RWPE1 (cell line): ENCODE measurements at regions not wholly inside any gene's neighbourhood (a gene's known extent, or its start where the extent isn't known, plus 50 kb on each side); places are given as distances from the start of the nearest gene placed in this dataset.

ENCODE experiments used
- CTCF ChIA-PET: fragments of 350-600 bp; sonication (Branson Sonifier 250); formaldehyde crosslinking; extraction: SDS; loops from one replicate; lab custom pipeline; 2021; lab: Yijun Ruan, JAX
- POLR2A ChIA-PET: fragments of 400-600 bp; formaldehyde crosslinking; extraction: SDS; loops from one replicate; lab custom pipeline; 2020; ENCODE audit warnings: antibody characterized with exemption; ENCODE audit not compliant: low non-redundant PET; lab: Yijun Ruan, JAX
- DNase-seq: peaks from one replicate; pipeline ENCODE4 v3.0.0; 2012; ENCODE audit warnings: low spot score
- H3K27ac ChIP-seq: fragments of 450-650 bp; 2 replicates; pipeline ENCODE4 v1.5.1; 2017
- TF ChIP-seq, protein P1 (sequence below): fragments of 450-650 bp; conservative IDR thresholded peaks from 2 replicates; pipeline ENCODE4 v1.5.1; 2017; ENCODE audit warnings: low read depth, mild to moderate bottlenecking

DNA sequence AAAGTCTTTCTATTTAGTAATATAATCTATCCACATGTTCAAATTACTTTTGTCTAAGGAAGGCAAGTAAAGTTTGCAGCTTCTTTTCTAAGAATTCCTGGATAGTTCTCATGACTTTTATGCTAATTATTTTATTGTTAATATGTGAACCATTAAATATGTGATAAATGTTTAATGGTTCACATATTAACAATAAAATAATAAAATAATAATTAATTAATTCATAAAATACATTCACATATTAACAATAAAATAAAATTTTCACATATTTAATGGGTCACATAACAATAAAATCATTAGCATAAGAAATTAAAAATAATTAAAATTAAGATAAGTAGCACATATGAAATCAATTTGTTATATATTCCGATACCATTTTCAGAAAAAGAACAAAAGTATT is 1352.4 kb downstream of the ARAP2 start:
- TF ChIP-seq, protein P1, sequence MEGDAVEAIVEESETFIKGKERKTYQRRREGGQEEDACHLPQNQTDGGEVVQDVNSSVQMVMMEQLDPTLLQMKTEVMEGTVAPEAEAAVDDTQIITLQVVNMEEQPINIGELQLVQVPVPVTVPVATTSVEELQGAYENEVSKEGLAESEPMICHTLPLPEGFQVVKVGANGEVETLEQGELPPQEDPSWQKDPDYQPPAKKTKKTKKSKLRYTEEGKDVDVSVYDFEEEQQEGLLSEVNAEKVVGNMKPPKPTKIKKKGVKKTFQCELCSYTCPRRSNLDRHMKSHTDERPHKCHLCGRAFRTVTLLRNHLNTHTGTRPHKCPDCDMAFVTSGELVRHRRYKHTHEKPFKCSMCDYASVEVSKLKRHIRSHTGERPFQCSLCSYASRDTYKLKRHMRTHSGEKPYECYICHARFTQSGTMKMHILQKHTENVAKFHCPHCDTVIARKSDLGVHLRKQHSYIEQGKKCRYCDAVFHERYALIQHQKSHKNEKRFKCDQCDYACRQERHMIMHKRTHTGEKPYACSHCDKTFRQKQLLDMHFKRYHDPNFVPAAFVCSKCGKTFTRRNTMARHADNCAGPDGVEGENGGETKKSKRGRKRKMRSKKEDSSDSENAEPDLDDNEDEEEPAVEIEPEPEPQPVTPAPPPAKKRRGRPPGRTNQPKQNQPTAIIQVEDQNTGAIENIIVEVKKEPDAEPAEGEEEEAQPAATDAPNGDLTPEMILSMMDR = no peak
- no peak for DNase-seq
- ChIA-PET POLR2A (no interaction called here), CTCF (no interaction called here)
- no peak overlapping the region for H3K27ac ChIP-seq

DNA sequence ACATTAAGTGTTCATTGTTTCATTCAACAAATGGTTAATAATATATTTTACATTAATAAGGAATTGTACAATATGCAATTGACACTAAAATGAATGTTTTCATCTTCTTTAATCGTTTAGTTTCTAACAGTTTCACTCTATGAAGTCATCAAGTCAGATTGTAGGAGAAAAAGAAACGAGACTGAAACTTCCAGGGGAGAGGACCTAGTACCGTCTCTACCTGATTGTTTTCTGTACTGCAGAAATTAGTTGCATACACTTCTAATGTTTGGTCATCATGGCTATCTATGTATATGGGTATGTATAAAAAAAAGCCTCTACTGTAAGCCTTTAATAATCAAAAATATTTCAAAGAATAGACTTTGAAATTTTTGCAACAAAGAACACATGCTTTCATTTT is 1350.9 kb downstream of the ARAP2 start:
- ChIA-PET POLR2A (no interaction called here), CTCF (no interaction called here)
- H3K27ac ChIP-seq = no peak overlapping the region
- DNase-seq = no peak
- TF ChIP-seq, protein P1 = no peak

DNA sequence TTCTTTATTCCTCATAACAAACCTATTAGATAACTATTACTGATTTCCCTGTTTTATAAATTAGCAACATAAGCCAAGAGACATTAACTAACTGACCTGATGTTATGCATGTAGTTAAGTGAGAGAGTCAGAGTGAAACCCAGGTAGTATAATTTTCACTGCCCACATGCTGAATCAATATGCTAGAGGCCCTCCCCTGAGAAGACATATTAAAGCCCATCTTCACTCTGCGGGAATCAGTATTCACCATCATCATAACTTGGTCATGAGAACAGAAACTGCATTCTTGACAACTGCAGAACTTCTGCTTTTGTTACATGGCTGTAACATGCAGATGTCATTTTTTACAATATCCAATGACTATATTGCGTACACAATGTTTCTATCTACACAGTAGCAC is 1324.3 kb downstream of the ARAP2 start:
- CTCF ChIA-PET = no interaction called here
- POLR2A ChIA-PET = no interaction called here
- no peak for DNase-seq

DNA sequence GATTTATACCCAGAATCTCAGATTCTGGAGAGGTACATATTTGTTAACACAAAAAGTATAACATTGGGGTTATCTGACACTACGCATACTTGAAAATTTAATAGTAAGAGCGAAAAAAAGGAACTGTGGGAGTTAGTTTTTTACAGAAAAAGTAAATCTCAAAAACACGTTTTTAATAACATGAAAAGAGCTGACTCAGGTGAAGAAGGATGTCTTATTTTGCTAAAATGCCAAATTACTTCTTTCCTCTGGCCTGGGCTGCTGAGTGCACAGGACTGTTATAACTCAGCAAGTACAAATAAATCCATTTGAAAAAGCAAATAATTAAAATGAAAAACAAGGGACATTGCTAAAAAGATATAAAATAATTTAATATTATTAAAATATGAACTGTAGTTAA is 1322.9 kb downstream of the ARAP2 start:
- TF ChIP-seq, protein P1 = no peak
- CTCF ChIA-PET = no interaction called here
- no peak for DNase-seq
- no peak overlapping the region for H3K27ac ChIP-seq
- POLR2A ChIA-PET = no interaction called here

More for the DNA sequence above, 1324.3 kb downstream of the ARAP2 start:
- TF ChIP-seq, protein P1 = no peak
- H3K27ac ChIP-seq = no peak overlapping the region

DNA sequence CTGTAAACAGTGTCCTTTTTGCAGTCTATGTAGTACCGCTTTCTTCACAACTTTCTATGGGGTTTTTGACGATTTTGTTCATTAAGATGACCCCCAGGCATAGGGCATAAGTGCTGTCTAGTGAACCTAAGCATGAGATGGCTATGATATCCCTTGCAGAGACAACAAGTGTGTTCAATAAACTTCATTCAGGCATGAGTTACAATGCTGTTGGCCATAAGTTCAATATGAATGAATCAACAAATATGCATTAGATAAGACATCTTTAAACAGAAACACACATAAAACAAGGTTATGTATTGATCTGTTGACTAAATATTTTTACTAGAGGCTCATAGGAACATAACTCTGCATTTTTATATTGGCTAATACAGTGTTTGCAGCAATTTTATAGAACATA is 1322.0 kb downstream of the ARAP2 start:
- CTCF ChIA-PET = no interaction called here
- H3K27ac ChIP-seq = no peak overlapping the region
- no peak for DNase-seq
- TF ChIP-seq, protein P1 = no peak
- POLR2A ChIA-PET = no interaction called here

DNA sequence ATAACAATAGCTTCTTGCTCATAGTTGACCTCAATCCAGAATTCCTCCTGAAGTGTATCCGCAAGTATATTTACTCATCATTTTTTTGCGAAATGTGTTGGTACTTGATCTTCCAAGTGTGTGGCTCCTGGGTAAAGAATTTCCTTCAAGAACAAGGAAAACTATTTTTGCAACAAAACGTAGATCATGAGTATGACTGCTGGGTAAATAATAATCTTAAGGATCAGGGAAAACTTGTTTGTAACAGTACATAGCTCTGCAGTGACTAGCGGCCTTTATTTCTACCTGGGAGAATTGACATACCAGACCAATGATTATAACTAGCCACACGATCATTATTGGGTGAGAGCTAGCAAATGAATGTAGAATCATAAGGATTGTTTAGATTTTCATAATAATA is 1311.7 kb downstream of the ARAP2 start:
- peak; percentile 1 for DNase-seq
- TF ChIP-seq, protein P1 = no peak
- no peak overlapping the region for H3K27ac ChIP-seq
- CTCF ChIA-PET = no interaction called here
- POLR2A ChIA-PET = no interaction called here

DNA sequence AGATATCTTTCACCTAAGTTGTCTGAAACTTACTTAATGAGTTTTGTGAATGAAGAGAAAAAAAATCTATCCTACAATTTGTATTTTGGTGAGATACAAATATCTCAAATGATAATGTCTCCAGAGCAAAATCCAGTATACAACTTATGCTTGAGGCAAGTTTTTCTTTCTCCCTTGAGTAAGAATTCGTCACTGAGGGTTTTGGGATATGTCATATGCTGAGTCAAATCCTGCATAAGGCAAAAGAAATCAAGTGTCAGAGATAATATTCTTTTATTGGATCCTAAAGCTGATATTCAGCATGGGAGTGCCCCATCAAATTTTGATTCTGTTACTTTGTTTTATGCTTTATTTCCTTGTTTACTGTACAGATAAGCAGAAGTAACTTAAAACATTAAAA is 1308.6 kb downstream of the ARAP2 start:
- DNase-seq = no peak
- TF ChIP-seq, protein P1 = no peak
- POLR2A ChIA-PET = no interaction called here
- CTCF ChIA-PET = no interaction called here
- H3K27ac ChIP-seq = no peak overlapping the region
